Endothelial cell of umbilical vein (primary cell): ENCODE measurements at regions not wholly inside any gene's neighbourhood (a gene's known extent, or its start where the extent isn't known, plus 50 kb on each side); places are given as distances from the start of the nearest gene placed in this dataset.

Source experiments
- BruUV-seq: library from RNA; stranded (reverse); fragments of 400-500 nt; replicated peaks from 2 replicates; lab custom pipeline; 2021; lab: Mats Ljungman, UMichigan
- CTCF ChIA-PET: fragments of 300-600, 350-600 bp; sonication (Branson Sonifier 250); formaldehyde crosslinking; loops from one replicate; lab custom pipeline; 2021; ENCODE audit warnings: antibody characterized with exemption, inconsistent platforms; lab: Charles Lee
- POLR2A ChIA-PET: fragments of 300-600, 350-600 bp; sonication (Branson Sonifier 250); formaldehyde crosslinking; loops from one replicate; lab custom pipeline; 2021; ENCODE audit warnings: antibody characterized with exemption, inconsistent platforms; lab: Charles Lee
- DNase-seq: peaks from one replicate; pipeline ENCODE4 v3.0.0-alpha.2; 2011; ENCODE audit warnings: low read depth, low spot score
- FAIRE-seq: peaks from 2 replicates; lab custom pipeline; 2011; peaks lifted over from hg19 to GRCh38; lab: Jason Lieb, UNC
- H2AFZ ChIP-seq: 2 replicates; pipeline ENCODE4 v1.6.0; 2012; ENCODE audit warnings: low read depth, low read length, control low read depth, inconsistent platforms
- H3K27ac ChIP-seq: 2 replicates; pipeline ENCODE4 v1.5.1; 2011; ENCODE audit warnings: low read depth, mild to moderate bottlenecking, control low read depth, low read length, moderate library complexity; ENCODE audit not compliant: insufficient read depth
- H3K27me3 ChIP-seq, 2 experiments: 2 replicates each; pipeline versions ENCODE4 v1.6.0 to v1.6.1; 2011; ENCODE audit warnings: low read length in 2 of 2, mixed read lengths in 1 of 2; ENCODE audit not compliant: control insufficient read depth in 2 of 2, insufficient read depth in 2 of 2
- H3K36me3 ChIP-seq, 2 experiments: 2 replicates in 1 of 2; 3 replicates in 1 of 2; pipeline ENCODE4 v1.5.1; 2011; ENCODE audit warnings: low read length in 2 of 2, mild to moderate bottlenecking in 1 of 2, moderate library complexity in 1 of 2; ENCODE audit not compliant: control insufficient read depth in 2 of 2, insufficient read depth in 2 of 2; ENCODE audit errors: extremely low read depth in 1 of 2
- H3K4me1 ChIP-seq: 3 replicates; pipeline ENCODE4 v1.5.1; 2011; ENCODE audit warnings: mild to moderate bottlenecking, low read length; ENCODE audit not compliant: control insufficient read depth, insufficient read depth; ENCODE audit errors: extremely low read depth
- H3K4me2 ChIP-seq: 2 replicates; pipeline ENCODE4 v1.6.1; 2011; ENCODE audit warnings: low read length, control low read depth, mixed read lengths; ENCODE audit not compliant: insufficient read depth
- H3K4me3 ChIP-seq, 3 experiments: fragments of 200-600 bp in 1 of 3; sonication (generic), shearing (Covaris generic) in 1 of 3; replicated peaks in 1 of 3; 2 replicates each; pipeline ENCODE4 v1.5.1; 2011 to 2016; ENCODE audit warnings: control low read depth in 3 of 3, low read length in 3 of 3, mild to moderate bottlenecking in 2 of 3, inconsistent platforms in 1 of 3, low read depth in 1 of 3, moderate library complexity in 1 of 3; ENCODE audit not compliant: insufficient read depth in 1 of 3
- H3K79me2 ChIP-seq: 2 replicates; pipeline ENCODE4 v1.6.0; 2012; ENCODE audit warnings: low read length, inconsistent platforms; ENCODE audit not compliant: control insufficient read depth, insufficient read depth
- H3K9ac ChIP-seq: replicated peaks from 2 replicates; pipeline ENCODE3; 2011; ENCODE audit warnings: low read length, control low read depth; ENCODE audit not compliant: insufficient read depth; ENCODE audit errors: extremely low read depth
- H3K9me1 ChIP-seq: replicated peaks from 3 replicates; pipeline ENCODE4 v1.6.0; 2011; ENCODE audit warnings: mild to moderate bottlenecking, low read length; ENCODE audit not compliant: control insufficient read depth, insufficient read depth; ENCODE audit errors: extremely low read depth
- H3K9me3 ChIP-seq: replicated peaks from 2 replicates; pipeline ENCODE4 v1.5.1; 2012; ENCODE audit warnings: low read length, inconsistent platforms; ENCODE audit not compliant: control insufficient read depth, insufficient read depth
- H4K20me1 ChIP-seq: replicated peaks from 2 replicates; pipeline ENCODE3; 2011; ENCODE audit warnings: mild to moderate bottlenecking, low read length; ENCODE audit not compliant: control insufficient read depth, insufficient read depth; ENCODE audit errors: extremely low read depth
- CTCF ChIP-seq, 2 donors: IDR thresholded peaks; 1 replicate in 1 of 2; 2 replicates in 1 of 2; pipeline ENCODE4 v1.5.1; 2011; ENCODE audit warnings: low read length in 2 of 2, mild to moderate bottlenecking in 2 of 2, moderate library complexity in 2 of 2, control low read depth in 1 of 2, inconsistent platforms in 1 of 2, low read depth in 1 of 2; ENCODE audit not compliant: insufficient read depth in 1 of 2; ENCODE audit errors: extremely low read depth in 1 of 2
- EZH2 ChIP-seq: IDR thresholded peaks from 2 replicates; pipeline ENCODE4 v1.6.1; 2012; ENCODE audit warnings: borderline replicate concordance, low read depth, mild to moderate bottlenecking, moderate library complexity, low read length, inconsistent platforms; ENCODE audit not compliant: severe bottlenecking
- FOS ChIP-seq: IDR thresholded peaks from 2 replicates; pipeline ENCODE4 v1.6.1; 2011; ENCODE audit warnings: mild to moderate bottlenecking, low read length, moderate library complexity, borderline replicate concordance; ENCODE audit not compliant: insufficient read depth
- GATA2 ChIP-seq: IDR thresholded peaks from 2 replicates; pipeline ENCODE4 v1.7.0; 2011; ENCODE audit warnings: low read depth, mild to moderate bottlenecking, moderate library complexity, mixed read lengths, low read length; ENCODE audit not compliant: insufficient read length, insufficient read depth
- JUN ChIP-seq: IDR thresholded peaks from 2 replicates; pipeline ENCODE4 v1.6.1; 2011; ENCODE audit warnings: borderline replicate concordance, low read depth; ENCODE audit not compliant: insufficient read length, insufficient read depth
- MAX ChIP-seq: IDR thresholded peaks from 2 replicates; pipeline ENCODE4 v1.6.1; 2011; ENCODE audit not compliant: insufficient read depth, insufficient read length
- MYC ChIP-seq: IDR thresholded peaks from one replicate; pipeline ENCODE4 v1.6.1; 2011; ENCODE audit warnings: mild to moderate bottlenecking, low read depth, low read length
- POLR2A ChIP-seq: IDR thresholded peaks from 2 replicates; pipeline ENCODE4 v1.6.1; 2012; ENCODE audit warnings: low read depth, mild to moderate bottlenecking, control low read depth, low read length
- POLR2AphosphoS5 ChIP-seq: IDR thresholded peaks from 2 replicates; pipeline ENCODE4 v1.6.1; 2012; ENCODE audit warnings: low read depth, mild to moderate bottlenecking, control low read depth, low read length, moderate library complexity; ENCODE audit not compliant: insufficient read depth
- dilution Hi-C: fragments of 300-500 bp; cut with MboI; formaldehyde crosslinking; loops from one replicate; pipeline ENCODE4 v1.15.0; 2019; ENCODE audit warnings: low sequenced_read_pairs; ENCODE audit not compliant: extremely low pct_ligation_motif_present
- intact Hi-C: fragments of 100-400 bp; cut with micrococcal nuclease; formaldehyde crosslinking; loops from one replicate; pipeline ENCODE4 v1.10.0; 2022

GRCh38 chr7:114062810-114063209 lies 144.0 kb upstream of the PPP1R3A start:
- Histone ChIP-seq H4K20me1 (no peaks in the 10 kb centered on the region), H3K9ac (no peak overlapping the region), H3K9me1 (no peaks in the 10 kb centered on the region), H3K27ac (no peak overlapping the region), H3K4me1 (no peaks in the 10 kb centered on the region), H3K4me2 (no peak overlapping the region), H3K36me3 (no peaks in the 10 kb centered on the region), H3K4me3 (no peak overlapping the region), H3K9me3 (no peaks in the 10 kb centered on the region), H3K27me3 (no peaks in the 10 kb centered on the region), H2AFZ (no peak overlapping the region), H3K79me2 (no peaks in the 10 kb centered on the region)
- no TSS peak for BruUV-seq
- ChIA-PET CTCF (no interaction called here), POLR2A (no interaction called here)
- TF ChIP-seq JUN: no peak
- no peak for TF ChIP-seq POLR2AphosphoS5
- TF ChIP-seq POLR2A: no peak
- TF ChIP-seq MAX: no peak
- no peak for TF ChIP-seq MYC
- no peak for TF ChIP-seq EZH2
- TF ChIP-seq GATA2: no peak
- TF ChIP-seq CTCF (IDR thresholded peaks at IDR 0.05; ENCODE audit: extremely low read depth in 1 of 2, insufficient read depth in 1 of 2, low read depth in 1 of 2, low read length in 2 of 2): no peak
- TF ChIP-seq FOS: no peak
- intact Hi-C loops (no loop called here), dilution Hi-C loops (no loop called here)
- FAIRE-seq (no peak), DNase-seq (no peak)
